H9 (cell line): ENCODE measurements at regions not wholly inside any gene's neighbourhood (a gene's known extent, or its start where the extent isn't known, plus 50 kb on each side); places are given as distances from the start of the nearest gene placed in this dataset.
A peak's percentile ranks its signal among the peaks of the same experiment; 100 is the strongest.

ENCODE experiments used
- DNase-seq: peaks from one replicate; pipeline ENCODE4 v3.0.0-alpha.2; 2017
- H2AFZ ChIP-seq: one replicate; pipeline ENCODE4 v1.6.1; 2013; ENCODE audit warnings: mild to moderate bottlenecking, low read length, control low read depth, moderate library complexity
- H2AK5ac ChIP-seq: 2 replicates; pipeline ENCODE4 v1.6.1; 2013; ENCODE audit warnings: low read length, control low read depth, mixed read lengths; ENCODE audit not compliant: insufficient read length
- H2BK120ac ChIP-seq: one replicate; pipeline ENCODE4 v1.6.1; 2013; ENCODE audit warnings: low read depth, mild to moderate bottlenecking, low read length, control low read depth, inconsistent platforms; ENCODE audit not compliant: poor library complexity, severe bottlenecking
- H2BK12ac ChIP-seq: 2 replicates; pipeline ENCODE4 v1.6.1; 2013; ENCODE audit warnings: low read length, control low read depth, mixed read lengths, low read depth; ENCODE audit not compliant: insufficient read length
- H2BK15ac ChIP-seq: 2 replicates; pipeline ENCODE4 v1.6.1; 2013; ENCODE audit warnings: low read depth, low read length, control low read depth
- H2BK20ac ChIP-seq: one replicate; pipeline ENCODE4 v1.6.1; 2013; ENCODE audit warnings: low read depth, mild to moderate bottlenecking, low read length, control low read depth, inconsistent platforms; ENCODE audit not compliant: poor library complexity, severe bottlenecking
- H2BK5ac ChIP-seq: 2 replicates; pipeline ENCODE4 v1.6.1; 2013; ENCODE audit warnings: low read length, control low read depth, mixed read lengths; ENCODE audit not compliant: insufficient read length
- H3K14ac ChIP-seq: 2 replicates; pipeline ENCODE4 v1.6.1; 2013; ENCODE audit warnings: low read length, control low read depth; ENCODE audit not compliant: insufficient read depth
- H3K18ac ChIP-seq: 2 replicates; pipeline ENCODE4 v1.6.1; 2013; ENCODE audit warnings: low read depth, mild to moderate bottlenecking, mixed read lengths, low read length, control low read depth; ENCODE audit not compliant: insufficient read length
- H3K23ac ChIP-seq: 2 replicates; pipeline ENCODE4 v1.6.1; 2013; ENCODE audit warnings: low read length, control low read depth, mixed read lengths, low read depth; ENCODE audit not compliant: insufficient read length
- H3K23me2 ChIP-seq: 2 replicates; pipeline ENCODE4 v1.6.1; 2013; ENCODE audit warnings: low read depth, mild to moderate bottlenecking, mixed read lengths, low read length, control low read depth; ENCODE audit not compliant: insufficient read length, poor library complexity, severe bottlenecking
- H3K27ac ChIP-seq: 2 replicates; pipeline ENCODE4 v1.5.1; 2013; ENCODE audit warnings: low read length, control low read depth, mixed read lengths, low read depth; ENCODE audit not compliant: insufficient read length
- H3K27me3 ChIP-seq: 2 replicates; pipeline ENCODE4 v1.6.1; 2013; ENCODE audit warnings: low read length, control low read depth, inconsistent platforms; ENCODE audit not compliant: insufficient read depth
- H3K4ac ChIP-seq: 2 replicates; pipeline ENCODE4 v1.6.1; 2013; ENCODE audit warnings: low read depth, mild to moderate bottlenecking, control low read depth, inconsistent platforms, low read length, moderate library complexity
- H3K4me1 ChIP-seq: 2 replicates; pipeline ENCODE4 v1.6.1; 2013; ENCODE audit warnings: low read length, control low read depth, inconsistent platforms; ENCODE audit not compliant: insufficient read depth
- H3K4me2 ChIP-seq: 2 replicates; pipeline ENCODE4 v1.6.1; 2013; ENCODE audit warnings: low read length, control low read depth, mixed read lengths; ENCODE audit not compliant: insufficient read length, insufficient read depth
- H3K56ac ChIP-seq: 2 replicates; pipeline ENCODE4 v1.6.1; 2013; ENCODE audit warnings: low read depth, mild to moderate bottlenecking, mixed read lengths, low read length, control low read depth; ENCODE audit not compliant: insufficient read length
- H3K79me1 ChIP-seq: 2 replicates; pipeline ENCODE4 v1.6.1; 2013; ENCODE audit warnings: low read depth, mild to moderate bottlenecking, moderate library complexity, low read length, control low read depth, inconsistent platforms; ENCODE audit not compliant: insufficient read depth, poor library complexity, severe bottlenecking
- H3K79me2 ChIP-seq: 2 replicates; pipeline ENCODE4 v1.6.1; 2013; ENCODE audit warnings: low read length, control low read depth, inconsistent platforms; ENCODE audit not compliant: insufficient read depth
- H3K9ac ChIP-seq: 2 replicates; pipeline ENCODE4 v1.6.1; 2013; ENCODE audit warnings: low read length, control low read depth, mixed read lengths; ENCODE audit not compliant: insufficient read length; ENCODE audit errors: extremely low read depth
- H3K9me3 ChIP-seq: one replicate; pipeline ENCODE4 v1.6.1; 2013; ENCODE audit warnings: low read depth, low read length, inconsistent platforms; ENCODE audit not compliant: control insufficient read depth
- H3T11ph ChIP-seq: one replicate; pipeline ENCODE4 v1.6.1; 2013; ENCODE audit warnings: mild to moderate bottlenecking, low read length, control low read depth, inconsistent platforms
- H4K20me1 ChIP-seq: one replicate; pipeline ENCODE4 v1.6.1; 2013; ENCODE audit not compliant: control insufficient read depth, insufficient read length, insufficient read depth
- H4K5ac ChIP-seq: 2 replicates; pipeline ENCODE4 v1.6.1; 2013; ENCODE audit warnings: low read depth, mild to moderate bottlenecking, mixed read lengths, low read length, control low read depth; ENCODE audit not compliant: insufficient read length
- H4K8ac ChIP-seq: replicated peaks from 2 replicates; pipeline ENCODE4 v1.6.1; 2013; ENCODE audit warnings: low read length, control low read depth, mixed read lengths, low read depth; ENCODE audit not compliant: insufficient read length
- H4K91ac ChIP-seq: 2 replicates; pipeline ENCODE4 v1.6.1; 2013; ENCODE audit warnings: low read depth, mild to moderate bottlenecking, moderate library complexity, mixed read lengths, low read length, control low read depth; ENCODE audit not compliant: insufficient read length
- H3K27ac Mint-ChIP-seq, 3 experiments: 2 replicates in 2 of 3; 3 replicates in 1 of 3; pipeline ENCODE4 v1.8.0; 2020 to 2021; ENCODE audit warnings: mixed read lengths in 3 of 3, mild to moderate bottlenecking in 1 of 3, moderate library complexity in 1 of 3
- H3K27me3 Mint-ChIP-seq: 2 replicates; pipeline ENCODE4 v1.8.0; 2021; ENCODE audit warnings: low read depth, mild to moderate bottlenecking, moderate library complexity, mixed read lengths
- H3K36me3 Mint-ChIP-seq, 3 experiments: 2 replicates in 2 of 3; 3 replicates in 1 of 3; pipeline ENCODE4 v1.8.0; 2020 to 2021; ENCODE audit warnings: low read depth in 3 of 3, mixed read lengths in 3 of 3; ENCODE audit not compliant: insufficient read depth in 1 of 3
- H3K4me1 Mint-ChIP-seq, 2 experiments: 2 replicates each; pipeline ENCODE4 v1.8.0; 2020; ENCODE audit warnings: mixed read lengths in 2 of 2
- H3K4me3 Mint-ChIP-seq, 2 experiments: 2 replicates in 1 of 2; 3 replicates in 1 of 2; pipeline ENCODE4 v1.8.0; 2020 to 2021; ENCODE audit warnings: mild to moderate bottlenecking in 2 of 2, mixed read lengths in 2 of 2, moderate library complexity in 1 of 2
- H3K9me3 Mint-ChIP-seq, 2 experiments: 2 replicates in 1 of 2; 3 replicates in 1 of 2; pipeline ENCODE4 v1.8.0; 2020; ENCODE audit warnings: mild to moderate bottlenecking in 2 of 2, mixed read lengths in 2 of 2, moderate library complexity in 1 of 2
- WGBS: extraction: QIAGEN DNeasy Blood & Tissue Kit; methylation state at CpG from one replicate; pipeline ENCODE4 v1.1.7; 2013; ENCODE audit warnings: missing lambda C conversion rate, low lambda C conversion rate, mixed read lengths; ENCODE audit not compliant: insufficient read length; ENCODE audit errors: extremely low coverage; 5-methylcytosine and 5-hydroxymethylcytosine counted together
- TF ChIP-seq, protein P1 (sequence below): fragments of 200-600 bp; sonication (generic); conservative IDR thresholded peaks from 3 replicates; pipeline ENCODE4 v1.8.0; 2021; ENCODE audit warnings: antibody characterized with exemption, mild to moderate bottlenecking

DNA sequence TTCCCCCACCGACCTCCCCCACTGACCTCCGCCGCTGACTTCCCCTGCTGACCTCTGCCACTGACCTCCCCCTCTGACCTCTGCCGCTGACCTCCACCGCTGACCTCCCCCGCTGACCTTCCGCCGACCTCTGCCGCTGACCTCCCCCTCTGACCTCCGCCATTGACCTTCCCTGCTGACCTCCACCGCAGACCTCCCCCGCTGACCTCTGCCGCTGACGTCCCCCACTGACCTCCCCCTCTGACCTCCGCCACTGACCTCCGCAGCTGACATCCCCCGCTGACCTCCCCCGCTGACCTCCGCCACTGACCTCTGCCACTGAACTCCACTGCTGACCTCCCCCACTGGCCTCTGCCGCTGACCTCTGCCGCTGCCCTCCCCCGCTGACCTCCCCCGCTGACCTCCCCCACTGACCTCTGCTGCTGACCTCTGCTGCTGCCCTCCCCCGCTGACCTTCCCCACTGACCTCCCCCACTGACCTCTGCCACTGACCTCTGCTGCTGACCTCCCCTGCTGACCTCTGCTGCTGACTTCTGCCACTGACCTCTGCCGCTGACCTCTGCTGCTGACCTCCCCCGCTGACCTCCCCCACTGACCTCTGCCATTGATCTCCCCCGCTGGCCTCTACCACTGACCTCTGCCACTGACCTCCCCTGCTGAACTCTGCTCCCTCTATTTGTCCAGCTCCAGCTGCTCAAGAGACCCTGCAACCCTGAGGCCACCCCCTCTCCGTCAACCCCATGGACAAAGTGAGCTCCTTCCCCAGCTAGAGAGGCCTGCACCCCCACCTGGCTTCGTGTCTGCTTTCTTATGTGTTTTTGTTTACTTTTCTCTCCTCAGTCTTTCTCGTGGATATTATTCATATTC, 91.4 kb upstream of the AFDN start:
- no CpG with 5 or more reads among the region's 30 CpGs for WGBS
- Histone ChIP-seq H3T11ph (no peak overlapping the region), H3K27ac (no peak overlapping the region), H4K91ac (no peak overlapping the region), H3K18ac (no peak overlapping the region), H3K56ac (no peak overlapping the region), H4K5ac (no peak overlapping the region), H4K20me1 (no peaks in the 10 kb centered on the region), H3K79me2 (no peaks in the 10 kb centered on the region), H3K4me2 (no peak overlapping the region), H3K4me1 (no peaks in the 10 kb centered on the region), H3K27me3 (no peaks in the 10 kb centered on the region), H4K8ac (no peak overlapping the region), H3K9me3 (no peaks in the 10 kb centered on the region), H2BK120ac (no peak overlapping the region), H2AFZ (no peak overlapping the region), H3K14ac (no peak overlapping the region), H3K23ac (no peak overlapping the region), H3K9ac (no peak overlapping the region), H2BK12ac (no peak overlapping the region), H2BK15ac (no peak overlapping the region), H2BK20ac (no peak overlapping the region), H3K79me1 (no peaks in the 10 kb centered on the region), H2BK5ac (no peak overlapping the region), H3K23me2 (no peaks in the 10 kb centered on the region), H3K4ac (no peak overlapping the region), H2AK5ac (no peak overlapping the region)
- 0 out of 7 replicates have a peak, but pooled peaks cover 0 to 6% (median 1%) of the 10 kb centered on the region in 3 experiments for H3K36me3 Mint-ChIP-seq
- TF ChIP-seq, protein P1, sequence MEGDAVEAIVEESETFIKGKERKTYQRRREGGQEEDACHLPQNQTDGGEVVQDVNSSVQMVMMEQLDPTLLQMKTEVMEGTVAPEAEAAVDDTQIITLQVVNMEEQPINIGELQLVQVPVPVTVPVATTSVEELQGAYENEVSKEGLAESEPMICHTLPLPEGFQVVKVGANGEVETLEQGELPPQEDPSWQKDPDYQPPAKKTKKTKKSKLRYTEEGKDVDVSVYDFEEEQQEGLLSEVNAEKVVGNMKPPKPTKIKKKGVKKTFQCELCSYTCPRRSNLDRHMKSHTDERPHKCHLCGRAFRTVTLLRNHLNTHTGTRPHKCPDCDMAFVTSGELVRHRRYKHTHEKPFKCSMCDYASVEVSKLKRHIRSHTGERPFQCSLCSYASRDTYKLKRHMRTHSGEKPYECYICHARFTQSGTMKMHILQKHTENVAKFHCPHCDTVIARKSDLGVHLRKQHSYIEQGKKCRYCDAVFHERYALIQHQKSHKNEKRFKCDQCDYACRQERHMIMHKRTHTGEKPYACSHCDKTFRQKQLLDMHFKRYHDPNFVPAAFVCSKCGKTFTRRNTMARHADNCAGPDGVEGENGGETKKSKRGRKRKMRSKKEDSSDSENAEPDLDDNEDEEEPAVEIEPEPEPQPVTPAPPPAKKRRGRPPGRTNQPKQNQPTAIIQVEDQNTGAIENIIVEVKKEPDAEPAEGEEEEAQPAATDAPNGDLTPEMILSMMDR = no peak
- H3K27me3 Mint-ChIP-seq = peaks cover 6% of the 10 kb centered on the region
- no peak overlapping the region for H3K4me3 Mint-ChIP-seq
- peaks cover 2 to 9% of the 10 kb centered on the region in 2 experiments; a peak in 4 of 5 replicates for H3K9me3 Mint-ChIP-seq
- peaks cover 0 to 6% of the 10 kb centered on the region in 2 experiments; a peak in 2 of 4 replicates for H3K4me1 Mint-ChIP-seq
- no peak for DNase-seq
- H3K27ac Mint-ChIP-seq = peak overlapping the region in 1 of 3 experiments; percentile 1; a peak in 2 of 7 replicates
